HepG2 (cell line): ENCODE measurements at regions not wholly inside any gene's neighbourhood (a gene's known extent, or its start where the extent isn't known, plus 50 kb on each side); places are given as distances from the start of the nearest gene placed in this dataset.

ENCODE experiments used
- ADNP ChIP-seq: sonication (generic); formaldehyde crosslinking; IDR thresholded peaks from 2 replicates; pipeline ENCODE4 v1.4.0; 2020; ENCODE audit warnings: missing genetic modification reagents
- CTCF ChIP-seq: sonication (generic); formaldehyde crosslinking; IDR thresholded peaks from 2 replicates; pipeline ENCODE4 v1.5.0; 2020; ENCODE audit warnings: mild to moderate bottlenecking, missing genetic modification reagents, moderate library complexity
- FOXO4 ChIP-seq: sonication (generic); formaldehyde crosslinking; conservative IDR thresholded peaks from 2 replicates; pipeline ENCODE4 v1.8.1; 2023; ENCODE audit warnings: missing genetic modification reagents
- KDM1A ChIP-seq: IDR thresholded peaks from 2 replicates; pipeline ENCODE4 v1.6.1; 2016; ENCODE audit warnings: missing compliant biosample characterization
- SIN3A ChIP-seq: IDR thresholded peaks from 2 replicates; pipeline ENCODE4 v1.6.1; 2011; ENCODE audit warnings: low read depth, mild to moderate bottlenecking, control low read depth, low read length, borderline replicate concordance
- TRAFD1 ChIP-seq: sonication (generic); formaldehyde crosslinking; IDR thresholded peaks from 2 replicates; pipeline ENCODE4 v1.5.1; 2020; ENCODE audit warnings: missing genetic modification reagents, mild to moderate bottlenecking, borderline replicate concordance
- ZFP37 ChIP-seq: sonication (generic); formaldehyde crosslinking; IDR thresholded peaks from 2 replicates; pipeline ENCODE4 v1.4.0; 2020; ENCODE audit warnings: missing genetic modification reagents, borderline replicate concordance
- ZNF274 ChIP-seq: sonication (generic); formaldehyde crosslinking; IDR thresholded peaks from 2 replicates; pipeline ENCODE4 v1.5.1; 2020; ENCODE audit warnings: mild to moderate bottlenecking, missing genetic modification reagents
- ZNF510 ChIP-seq: sonication (generic); formaldehyde crosslinking; IDR thresholded peaks from 2 replicates; pipeline ENCODE4 v1.4.0; 2020; ENCODE audit warnings: low read depth, mild to moderate bottlenecking, missing genetic modification reagents
- ZNF558 ChIP-seq: sonication (generic); formaldehyde crosslinking; IDR thresholded peaks from 2 replicates; pipeline ENCODE4 v1.9.0; 2022; ENCODE audit warnings: mild to moderate bottlenecking, missing genetic modification reagents, borderline replicate concordance
- ZNF605 ChIP-seq: sonication (generic); formaldehyde crosslinking; IDR thresholded peaks from 2 replicates; pipeline ENCODE4 v1.8.0; 2022; ENCODE audit warnings: mild to moderate bottlenecking, missing genetic modification reagents

- TF ChIP-seq TRAFD1 (CRISPR knock-in tag): no peak
- no peak for TF ChIP-seq CTCF (CRISPR knock-in tag)
- no peak for TF ChIP-seq FOXO4
- no peak for TF ChIP-seq ZNF274 (CRISPR knock-in tag)
- TF ChIP-seq ZNF510 (CRISPR knock-in tag): no peak
- no peak for TF ChIP-seq ZNF605
- no peak for TF ChIP-seq KDM1A (CRISPR knock-in tag)
- no peak for TF ChIP-seq SIN3A
- TF ChIP-seq ZFP37 (CRISPR knock-in tag): no peak
- no peak for TF ChIP-seq ZNF558 (CRISPR knock-in tag)
- no peak for TF ChIP-seq ADNP
Observed at GRCh38 chr5:63811286-63811685, 151.0 kb downstream of the HTR1A start.
